Fibroblast of the aortic adventitia (primary cell): ENCODE measurements at regions not wholly inside any gene's neighbourhood (a gene's known extent, or its start where the extent isn't known, plus 50 kb on each side); places are given as distances from the start of the nearest gene placed in this dataset.

ENCODE experiments used
- DNase-seq: peaks from one replicate; pipeline ENCODE4 v3.0.0-alpha.2; 2010; ENCODE audit warnings: low read depth
- H3K4me3 ChIP-seq: 2 replicates; pipeline ENCODE4 v1.5.1; 2011; ENCODE audit warnings: low read depth, mild to moderate bottlenecking, control low read depth, low read length, moderate library complexity
- TF ChIP-seq, protein P1 (sequence below): IDR thresholded peaks from 2 replicates; pipeline ENCODE4 v1.5.1; 2011; ENCODE audit warnings: mild to moderate bottlenecking, low read length, control low read depth, inconsistent platforms; ENCODE audit not compliant: insufficient read depth

DNA sequence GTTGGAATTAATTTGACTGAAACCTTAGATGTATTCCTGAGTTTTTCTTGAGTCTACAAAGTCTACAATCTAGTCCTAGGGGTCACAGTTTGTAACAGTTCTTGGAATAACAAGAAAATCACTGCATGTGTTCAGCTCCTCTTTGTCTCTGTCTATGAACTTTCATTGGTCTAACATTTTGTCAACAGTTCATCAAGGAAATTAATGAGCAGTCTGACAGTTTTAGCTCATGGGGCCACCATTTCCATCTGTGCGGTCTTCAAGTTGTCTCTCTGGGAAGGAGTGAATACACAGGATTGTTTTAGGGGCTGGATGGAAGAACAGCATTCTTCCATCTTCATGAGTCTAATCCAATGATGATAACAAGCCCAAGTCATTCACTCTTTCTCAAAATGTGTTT lies 276.4 kb downstream of the TMEM167A start:
- TF ChIP-seq, protein P1, sequence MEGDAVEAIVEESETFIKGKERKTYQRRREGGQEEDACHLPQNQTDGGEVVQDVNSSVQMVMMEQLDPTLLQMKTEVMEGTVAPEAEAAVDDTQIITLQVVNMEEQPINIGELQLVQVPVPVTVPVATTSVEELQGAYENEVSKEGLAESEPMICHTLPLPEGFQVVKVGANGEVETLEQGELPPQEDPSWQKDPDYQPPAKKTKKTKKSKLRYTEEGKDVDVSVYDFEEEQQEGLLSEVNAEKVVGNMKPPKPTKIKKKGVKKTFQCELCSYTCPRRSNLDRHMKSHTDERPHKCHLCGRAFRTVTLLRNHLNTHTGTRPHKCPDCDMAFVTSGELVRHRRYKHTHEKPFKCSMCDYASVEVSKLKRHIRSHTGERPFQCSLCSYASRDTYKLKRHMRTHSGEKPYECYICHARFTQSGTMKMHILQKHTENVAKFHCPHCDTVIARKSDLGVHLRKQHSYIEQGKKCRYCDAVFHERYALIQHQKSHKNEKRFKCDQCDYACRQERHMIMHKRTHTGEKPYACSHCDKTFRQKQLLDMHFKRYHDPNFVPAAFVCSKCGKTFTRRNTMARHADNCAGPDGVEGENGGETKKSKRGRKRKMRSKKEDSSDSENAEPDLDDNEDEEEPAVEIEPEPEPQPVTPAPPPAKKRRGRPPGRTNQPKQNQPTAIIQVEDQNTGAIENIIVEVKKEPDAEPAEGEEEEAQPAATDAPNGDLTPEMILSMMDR, result no peak
- DNase-seq, result no peak
- no peak overlapping the region for H3K4me3 ChIP-seq

- TF ChIP-seq, protein P1, result no peak
- H3K4me3 ChIP-seq, result no peak overlapping the region
- no peak for DNase-seq
Observed at GRCh38 chr5:82799361-82800077, 277.7 kb downstream of the TMEM167A start.

DNA sequence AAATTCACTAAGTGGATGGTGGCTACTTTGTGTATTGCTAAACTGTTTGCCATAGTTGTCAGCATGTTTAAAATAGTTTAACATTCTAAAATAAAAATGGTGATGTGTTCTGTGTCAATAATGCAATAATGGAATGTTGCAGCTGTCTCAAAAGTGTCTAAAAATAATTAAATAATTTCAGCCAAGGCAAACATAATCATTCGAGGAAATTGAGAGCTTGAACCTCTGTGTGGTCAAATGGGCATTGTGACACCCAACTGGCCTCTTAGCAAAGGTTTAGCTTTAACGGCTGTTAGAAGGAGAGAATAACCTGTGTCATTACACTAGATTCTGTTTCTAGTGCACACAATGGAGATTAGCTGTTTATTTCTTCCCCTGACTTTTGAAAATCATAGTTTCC lies 278.5 kb downstream of the TMEM167A start:
- no peak overlapping the region for H3K4me3 ChIP-seq
- DNase-seq, result no peak
- TF ChIP-seq, protein P1, result no peak

- no peak for DNase-seq
- TF ChIP-seq, protein P1, result no peak
- H3K4me3 ChIP-seq, result no peak overlapping the region
Observed at GRCh38 chr5:82796643-82797416, 280.4 kb downstream of the TMEM167A start.

DNA sequence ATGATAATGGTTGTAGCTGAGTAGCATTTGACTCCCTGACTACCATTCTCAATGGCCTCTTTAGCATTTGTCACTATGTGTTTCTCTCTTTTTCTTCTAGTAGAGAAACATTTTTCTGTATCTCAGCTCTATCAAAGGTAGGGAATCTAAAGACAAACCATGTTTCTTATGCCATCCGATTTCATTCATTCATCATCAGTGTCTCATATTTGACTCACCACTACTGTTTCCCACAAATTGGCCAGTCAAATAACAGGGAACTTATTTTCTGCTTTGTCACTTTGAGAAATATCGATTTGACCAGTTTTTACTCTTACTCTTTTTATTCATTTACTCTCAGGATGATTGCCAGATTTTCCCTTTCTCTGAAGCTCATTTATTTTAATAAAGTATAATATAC lies 282.3 kb downstream of the TMEM167A start:
- TF ChIP-seq, protein P1, result no peak

GRCh38 chr5:82793808-82794419 lies 283.3 kb downstream of the TMEM167A start:
- TF ChIP-seq, protein P1, result peak; percentile 60
- DNase-seq, result peak; percentile 27
- no peak overlapping the region for H3K4me3 ChIP-seq

More for the DNA sequence above, 282.3 kb downstream of the TMEM167A start:
- DNase-seq, result no peak
- no peak overlapping the region for H3K4me3 ChIP-seq
